Stimulated activated memory B cell treated with anti-CD40 and anti-IgM and Interleukin-4, amounts not matched to agents 10 μg/mL and 1 μg/mL and 100 μg/mL, for 72 hours (primary cell): ENCODE measurements at regions not wholly inside any gene's neighbourhood (a gene's known extent, or its start where the extent isn't known, plus 50 kb on each side); places are given as distances from the start of the nearest gene placed in this dataset.
"Not testable (repeated sequence)": the region's sequence is repeated elsewhere in the genome, so short reads cannot be mapped to it uniquely, and the experiment has no call there.

Experiments used
- ATAC-seq: fragments of 150-1000 bp; cut with Tn5 transposase; 2 replicates; pipeline ENCODE4 v1.10.0; 2021
- H3K27ac Mint-ChIP-seq: one replicate; pipeline ENCODE4 v1.8.0; 2022; ENCODE audit warnings: mild to moderate bottlenecking, mixed read lengths
- H3K27me3 Mint-ChIP-seq: one replicate; pipeline ENCODE4 v1.8.0; 2022; ENCODE audit warnings: mixed read lengths
- H3K36me3 Mint-ChIP-seq: one replicate; pipeline ENCODE4 v1.8.0; 2022; ENCODE audit warnings: mixed read lengths
- H3K4me1 Mint-ChIP-seq: one replicate; pipeline ENCODE4 v1.8.0; 2022; ENCODE audit warnings: mixed read lengths
- H3K4me3 Mint-ChIP-seq: one replicate; pipeline ENCODE4 v1.8.0; 2022; ENCODE audit warnings: mild to moderate bottlenecking, moderate library complexity, mixed read lengths
- H3K9me3 Mint-ChIP-seq: one replicate; pipeline ENCODE4 v1.8.0; 2022; ENCODE audit warnings: mixed read lengths

GRCh38 chr1:22330092-22330759, 121.4 kb upstream of the ZBTB40 start:
- peaks cover 46% of the 10 kb centered on the region for H3K27me3 Mint-ChIP-seq
- H3K9me3 Mint-ChIP-seq: peaks cover 6% of the 10 kb centered on the region
- peaks cover 9% of the 10 kb centered on the region for H3K4me1 Mint-ChIP-seq
- no peaks in the 10 kb centered on the region for H3K36me3 Mint-ChIP-seq
- H3K4me3 Mint-ChIP-seq: no peak overlapping the region
- no peak overlapping the region for H3K27ac Mint-ChIP-seq
- ATAC-seq: no peak

GRCh38 chr1:22330760-22331119, 120.9 kb upstream of the ZBTB40 start:
- H3K4me3 Mint-ChIP-seq: no peak overlapping the region

GRCh38 chr1:22331618-22332423, 119.8 kb upstream of the ZBTB40 start:
- no peak overlapping the region for H3K4me3 Mint-ChIP-seq
- peaks cover 38% of the 10 kb centered on the region for H3K27me3 Mint-ChIP-seq
- peaks cover 9% of the 10 kb centered on the region for H3K4me1 Mint-ChIP-seq
- H3K27ac Mint-ChIP-seq: no peak overlapping the region
- ATAC-seq: no peak
- H3K36me3 Mint-ChIP-seq: no peaks in the 10 kb centered on the region
- H3K9me3 Mint-ChIP-seq: peaks cover 6% of the 10 kb centered on the region

More at GRCh38 chr1:22330760-22331119, 120.9 kb upstream of the ZBTB40 start:
- H3K27me3 Mint-ChIP-seq: peaks cover 44% of the 10 kb centered on the region
- peaks cover 6% of the 10 kb centered on the region for H3K9me3 Mint-ChIP-seq
- no peak for ATAC-seq
- H3K4me1 Mint-ChIP-seq: peaks cover 9% of the 10 kb centered on the region
- no peak overlapping the region for H3K27ac Mint-ChIP-seq
- no peaks in the 10 kb centered on the region for H3K36me3 Mint-ChIP-seq

- Mint-ChIP-seq H3K27ac (no peak overlapping the region), H3K4me3 (no peak overlapping the region), H3K4me1 (peaks cover 9% of the 10 kb centered on the region), H3K36me3 (no peaks in the 10 kb centered on the region), H3K9me3 (peaks cover 6% of the 10 kb centered on the region), H3K27me3 (peaks cover 32% of the 10 kb centered on the region)
- no peak for ATAC-seq
Measured at GRCh38 chr1:22332424-22332717, 119.3 kb upstream of the ZBTB40 start.

GRCh38 chr1:22332795-22333499, 118.7 kb upstream of the ZBTB40 start:
- peaks cover 27% of the 10 kb centered on the region for H3K27me3 Mint-ChIP-seq
- no peak overlapping the region for H3K4me3 Mint-ChIP-seq
- no peaks in the 10 kb centered on the region for H3K36me3 Mint-ChIP-seq
- peaks cover 6% of the 10 kb centered on the region for H3K9me3 Mint-ChIP-seq
- ATAC-seq: peak; percentile 71
- no peak overlapping the region for H3K27ac Mint-ChIP-seq
- H3K4me1 Mint-ChIP-seq: peaks cover 9% of the 10 kb centered on the region

GRCh38 chr1:22333516-22334121, 118.0 kb upstream of the ZBTB40 start:
- Mint-ChIP-seq H3K9me3 (peaks cover 6% of the 10 kb centered on the region), H3K27me3 (peaks cover 27% of the 10 kb centered on the region), H3K36me3 (no peaks in the 10 kb centered on the region), H3K27ac (no peak overlapping the region), H3K4me1 (peaks cover 9% of the 10 kb centered on the region), H3K4me3 (no peak overlapping the region)
- ATAC-seq: no peak

- ATAC-seq: no peak
- no peak overlapping the region for H3K27ac Mint-ChIP-seq
- peaks cover 9% of the 10 kb centered on the region for H3K4me1 Mint-ChIP-seq
- peaks cover 6% of the 10 kb centered on the region for H3K9me3 Mint-ChIP-seq
- no peak overlapping the region for H3K4me3 Mint-ChIP-seq
- H3K27me3 Mint-ChIP-seq: peaks cover 32% of the 10 kb centered on the region
- no peaks in the 10 kb centered on the region for H3K36me3 Mint-ChIP-seq
Measured at GRCh38 chr1:22334860-22335550, 116.6 kb upstream of the ZBTB40 start.

- not testable (repeated sequence) for H3K36me3 Mint-ChIP-seq, H3K27ac Mint-ChIP-seq, ATAC-seq, H3K4me3 Mint-ChIP-seq, H3K9me3 Mint-ChIP-seq, H3K4me1 Mint-ChIP-seq
- peaks cover 23% of the 10 kb centered on the region for H3K27me3 Mint-ChIP-seq
Measured at GRCh38 chr1:22336274-22336673, 115.4 kb upstream of the ZBTB40 start.

GRCh38 chr1:22336696-22337545, 114.7 kb upstream of the ZBTB40 start:
- H3K4me3 Mint-ChIP-seq, ATAC-seq, H3K36me3 Mint-ChIP-seq, H3K27ac Mint-ChIP-seq, H3K9me3 Mint-ChIP-seq, H3K4me1 Mint-ChIP-seq: not testable (repeated sequence)
- peaks cover 24% of the 10 kb centered on the region for H3K27me3 Mint-ChIP-seq

GRCh38 chr1:22338071-22338765, 113.4 kb upstream of the ZBTB40 start:
- H3K27me3 Mint-ChIP-seq: peaks cover 32% of the 10 kb centered on the region
- H3K27ac Mint-ChIP-seq: no peak overlapping the region
- H3K36me3 Mint-ChIP-seq: no peaks in the 10 kb centered on the region
- peaks cover 6% of the 10 kb centered on the region for H3K9me3 Mint-ChIP-seq
- H3K4me1 Mint-ChIP-seq: peaks cover 13% of the 10 kb centered on the region
- H3K4me3 Mint-ChIP-seq: no peak overlapping the region
- ATAC-seq: no peak

- H3K4me3 Mint-ChIP-seq: no peak overlapping the region
- no peak overlapping the region for H3K27ac Mint-ChIP-seq
- ATAC-seq: no peak
- H3K9me3 Mint-ChIP-seq: no peaks in the 10 kb centered on the region
- peaks cover 33% of the 10 kb centered on the region for H3K27me3 Mint-ChIP-seq
- no peaks in the 10 kb centered on the region for H3K36me3 Mint-ChIP-seq
- H3K4me1 Mint-ChIP-seq: peaks cover 7% of the 10 kb centered on the region
Measured at GRCh38 chr1:22339237-22339636, 112.4 kb upstream of the ZBTB40 start.

GRCh38 chr1:22340066-22340465, 111.6 kb upstream of the ZBTB40 start:
- H3K27me3 Mint-ChIP-seq: peaks cover 42% of the 10 kb centered on the region
- no peaks in the 10 kb centered on the region for H3K9me3 Mint-ChIP-seq
- H3K4me3 Mint-ChIP-seq: no peak overlapping the region
- peaks cover 7% of the 10 kb centered on the region for H3K4me1 Mint-ChIP-seq
- H3K27ac Mint-ChIP-seq: no peak overlapping the region
- ATAC-seq: no peak
- H3K36me3 Mint-ChIP-seq: no peaks in the 10 kb centered on the region

- peaks cover 48% of the 10 kb centered on the region for H3K27me3 Mint-ChIP-seq
Measured at GRCh38 chr1:22340873-22341272, 110.8 kb upstream of the ZBTB40 start.

More at GRCh38 chr1:22340873-22341272, 110.8 kb upstream of the ZBTB40 start:
- Mint-ChIP-seq H3K9me3 (no peaks in the 10 kb centered on the region), H3K27ac (no peak overlapping the region), H3K4me3 (no peak overlapping the region), H3K4me1 (peaks cover 7% of the 10 kb centered on the region), H3K36me3 (no peaks in the 10 kb centered on the region)
- no peak for ATAC-seq
